ENCODE measurements at regions not wholly inside any gene's neighbourhood (a gene's known extent, or its start where the extent isn't known, plus 50 kb on each side); places are given as distances from the start of the nearest gene placed in this dataset.

GRCh38 chr13:77480066-77480465, 55.4 kb upstream of the SCEL start:
- Mint-ChIP-seq H3K4me1 (peaks cover 15% of the 10 kb centered on the region), H3K36me3 (ENCODE audit: low read depth) (no peaks in the 10 kb centered on the region), H3K27ac (no peak overlapping the region), H3K9me3 (peaks cover under 1% of the 10 kb centered on the region), H3K4me3 (no peak overlapping the region), H3K27me3 (peaks cover 5% of the 10 kb centered on the region)
- intact Hi-C loops (cut with micrococcal nuclease): no loop called here
- no peak for DNase-seq

GRCh38 chr13:77479326-77479725, 56.2 kb upstream of the SCEL start:
- no peak overlapping the region for H3K27ac Mint-ChIP-seq
- H3K4me3 Mint-ChIP-seq: no peak overlapping the region
- H3K36me3 Mint-ChIP-seq (ENCODE audit: low read depth): no peaks in the 10 kb centered on the region
- intact Hi-C loops (cut with micrococcal nuclease): loop anchor here (5.0 kb wide), 6 partner anchors 52 to 452 kb away; partner anchors contain the start of gene FBXL3
- peaks cover 15% of the 10 kb centered on the region for H3K4me1 Mint-ChIP-seq
- no peak for DNase-seq
- H3K9me3 Mint-ChIP-seq: peaks cover 7% of the 10 kb centered on the region
- H3K27me3 Mint-ChIP-seq: peaks cover 5% of the 10 kb centered on the region

GRCh38 chr13:77477299-77477848, 58.1 kb upstream of the SCEL start:
- no peak for DNase-seq
- Mint-ChIP-seq H3K27ac (peak overlapping the region; percentile 29), H3K4me3 (peak overlapping the region; percentile 80), H3K4me1 (peaks cover 15% of the 10 kb centered on the region), H3K27me3 (peaks cover 5% of the 10 kb centered on the region), H3K36me3 (ENCODE audit: low read depth) (no peaks in the 10 kb centered on the region), H3K9me3 (peaks cover 7% of the 10 kb centered on the region)
- intact Hi-C loops (cut with micrococcal nuclease): loop anchor here (1.0 to 5.0 kb wide), 7 partner anchors 50 to 450 kb away; partner anchors contain the start of gene FBXL3

- intact Hi-C loops (cut with micrococcal nuclease): loop anchor here (5.0 kb wide), 6 partner anchors 49 to 449 kb away; partner anchors contain the start of gene FBXL3
- Mint-ChIP-seq H3K9me3 (peaks cover 7% of the 10 kb centered on the region), H3K27ac (no peak overlapping the region), H3K27me3 (peaks cover 5% of the 10 kb centered on the region), H3K4me1 (peaks cover 15% of the 10 kb centered on the region), H3K36me3 (ENCODE audit: low read depth) (no peaks in the 10 kb centered on the region), H3K4me3 (no peak overlapping the region)
- DNase-seq: no peak
Measured at GRCh38 chr13:77476456-77476855, 59.0 kb upstream of the SCEL start.

- peaks cover 15% of the 10 kb centered on the region for H3K4me1 Mint-ChIP-seq
- no peak overlapping the region for H3K4me3 Mint-ChIP-seq
- no peak overlapping the region for H3K27ac Mint-ChIP-seq
- H3K9me3 Mint-ChIP-seq: peaks cover 7% of the 10 kb centered on the region
- H3K27me3 Mint-ChIP-seq: peaks cover 5% of the 10 kb centered on the region
- no peak for DNase-seq
- intact Hi-C loops (cut with micrococcal nuclease): loop anchor here (5.0 kb wide), 6 partner anchors 48 to 448 kb away; partner anchors contain the start of gene FBXL3
- no peaks in the 10 kb centered on the region for H3K36me3 Mint-ChIP-seq (ENCODE audit: low read depth)
Measured at GRCh38 chr13:77475345-77476084, 60.0 kb upstream of the SCEL start.

GRCh38 chr13:77470986-77471385, 64.5 kb upstream of the SCEL start:
- no peaks in the 10 kb centered on the region for H3K36me3 Mint-ChIP-seq (ENCODE audit: low read depth)
- peaks cover 7% of the 10 kb centered on the region for H3K9me3 Mint-ChIP-seq
- no peak for DNase-seq
- peaks cover 12% of the 10 kb centered on the region for H3K27me3 Mint-ChIP-seq
- H3K4me1 Mint-ChIP-seq: no peaks in the 10 kb centered on the region
- H3K4me3 Mint-ChIP-seq: no peak overlapping the region
- H3K27ac Mint-ChIP-seq: no peak overlapping the region
- intact Hi-C loops (cut with micrococcal nuclease): no loop called here

GRCh38 chr13:77466753-77467422, 68.6 kb upstream of the SCEL start:
- no peaks in the 10 kb centered on the region for H3K36me3 Mint-ChIP-seq (ENCODE audit: low read depth)
- peaks cover 15% of the 10 kb centered on the region for H3K27me3 Mint-ChIP-seq
- no peak overlapping the region for H3K4me3 Mint-ChIP-seq
- no peaks in the 10 kb centered on the region for H3K4me1 Mint-ChIP-seq
- no peak for DNase-seq
- H3K9me3 Mint-ChIP-seq: no peaks in the 10 kb centered on the region
- intact Hi-C loops (cut with micrococcal nuclease): no loop called here
- no peak overlapping the region for H3K27ac Mint-ChIP-seq

GRCh38 chr13:77465603-77466195, 69.8 kb upstream of the SCEL start:
- Mint-ChIP-seq H3K9me3 (no peaks in the 10 kb centered on the region), H3K4me1 (no peaks in the 10 kb centered on the region), H3K4me3 (no peak overlapping the region), H3K27me3 (peaks cover 18% of the 10 kb centered on the region), H3K27ac (no peak overlapping the region), H3K36me3 (ENCODE audit: low read depth) (no peaks in the 10 kb centered on the region)
- no peak for DNase-seq
- intact Hi-C loops (cut with micrococcal nuclease): no loop called here

- intact Hi-C loops (cut with micrococcal nuclease): no loop called here
- H3K27me3 Mint-ChIP-seq: peaks cover 27% of the 10 kb centered on the region
- no peak overlapping the region for H3K4me3 Mint-ChIP-seq
- no peaks in the 10 kb centered on the region for H3K36me3 Mint-ChIP-seq (ENCODE audit: low read depth)
- DNase-seq: no peak
- H3K27ac Mint-ChIP-seq: no peak overlapping the region
- H3K9me3 Mint-ChIP-seq: no peaks in the 10 kb centered on the region
- H3K4me1 Mint-ChIP-seq: no peaks in the 10 kb centered on the region
Measured at GRCh38 chr13:77460195-77460594, 75.3 kb upstream of the SCEL start.

- Mint-ChIP-seq H3K9me3 (no peaks in the 10 kb centered on the region), H3K27me3 (peaks cover 27% of the 10 kb centered on the region), H3K27ac (no peak overlapping the region), H3K4me3 (no peak overlapping the region), H3K4me1 (no peaks in the 10 kb centered on the region), H3K36me3 (ENCODE audit: low read depth) (no peaks in the 10 kb centered on the region)
- intact Hi-C loops (cut with micrococcal nuclease): no loop called here
- DNase-seq: no peak
Measured at GRCh38 chr13:77459592-77459991, 75.9 kb upstream of the SCEL start.

GRCh38 chr13:77458736-77459135, 76.8 kb upstream of the SCEL start:
- DNase-seq: no peak
- intact Hi-C loops (cut with micrococcal nuclease): no loop called here
- no peaks in the 10 kb centered on the region for H3K4me1 Mint-ChIP-seq
- H3K36me3 Mint-ChIP-seq (ENCODE audit: low read depth): no peaks in the 10 kb centered on the region
- H3K4me3 Mint-ChIP-seq: no peak overlapping the region
- no peak overlapping the region for H3K27ac Mint-ChIP-seq
- H3K9me3 Mint-ChIP-seq: no peaks in the 10 kb centered on the region
- peaks cover 31% of the 10 kb centered on the region for H3K27me3 Mint-ChIP-seq

GRCh38 chr13:77457966-77458365, 77.5 kb upstream of the SCEL start:
- intact Hi-C loops (cut with micrococcal nuclease): no loop called here
- DNase-seq: no peak
- H3K4me1 Mint-ChIP-seq: no peaks in the 10 kb centered on the region
- H3K9me3 Mint-ChIP-seq: no peaks in the 10 kb centered on the region
- no peak overlapping the region for H3K27ac Mint-ChIP-seq
- no peak overlapping the region for H3K4me3 Mint-ChIP-seq
- H3K36me3 Mint-ChIP-seq (ENCODE audit: low read depth): no peaks in the 10 kb centered on the region
- H3K27me3 Mint-ChIP-seq: peaks cover 31% of the 10 kb centered on the region

GRCh38 chr13:77456271-77456670, 79.2 kb upstream of the SCEL start:
- intact Hi-C loops (cut with micrococcal nuclease): no loop called here
- Mint-ChIP-seq H3K4me3 (no peak overlapping the region), H3K9me3 (no peaks in the 10 kb centered on the region), H3K27me3 (peaks cover 27% of the 10 kb centered on the region), H3K36me3 (ENCODE audit: low read depth) (no peaks in the 10 kb centered on the region), H3K27ac (no peak overlapping the region), H3K4me1 (no peaks in the 10 kb centered on the region)
- no peak for DNase-seq

- H3K4me3 Mint-ChIP-seq: no peak overlapping the region
- no peaks in the 10 kb centered on the region for H3K36me3 Mint-ChIP-seq (ENCODE audit: low read depth)
- no peak for DNase-seq
- intact Hi-C loops (cut with micrococcal nuclease): no loop called here
- H3K27ac Mint-ChIP-seq: no peak overlapping the region
- H3K9me3 Mint-ChIP-seq: no peaks in the 10 kb centered on the region
- H3K4me1 Mint-ChIP-seq: no peaks in the 10 kb centered on the region
- H3K27me3 Mint-ChIP-seq: peaks cover 10% of the 10 kb centered on the region
Measured at GRCh38 chr13:77449265-77449664, 86.2 kb upstream of the SCEL start.

Measured in activated CD4-positive, alpha-beta T cell treated with anti-CD3 and anti-CD28 coated beads, Interleukin-2, amount 10 ng/mL, durations not matched to agents 24 days and 14 days (primary cell).